Fibroblast of lung (primary cell): ENCODE measurements at regions not wholly inside any gene's neighbourhood (a gene's known extent, or its start where the extent isn't known, plus 50 kb on each side); places are given as distances from the start of the nearest gene placed in this dataset.

ENCODE experiments used
- DNase-seq, 2 donors: peaks; one replicate each; pipeline versions ENCODE4 v3.0.0 to v3.0.0-alpha.2; 2010; ENCODE audit warnings: low read depth in 2 of 2
- H2AFZ ChIP-seq: 2 replicates; pipeline ENCODE4 v1.5.1; 2012; ENCODE audit warnings: low read length, control low read depth, inconsistent platforms
- H3K27ac ChIP-seq: 2 replicates; pipeline ENCODE4 v1.5.1; 2011; ENCODE audit warnings: low read length, control low read depth; ENCODE audit not compliant: insufficient read depth
- H3K27me3 ChIP-seq: 2 replicates; pipeline ENCODE4 v1.5.1; 2011; ENCODE audit warnings: mild to moderate bottlenecking, low read length; ENCODE audit not compliant: control insufficient read depth, insufficient read depth
- H3K36me3 ChIP-seq: 2 replicates; pipeline ENCODE4 v1.5.1; 2011; ENCODE audit warnings: low read length; ENCODE audit not compliant: control insufficient read depth, insufficient read depth
- H3K4me1 ChIP-seq: 2 replicates; pipeline ENCODE4 v1.5.1; 2011; ENCODE audit warnings: low read length; ENCODE audit not compliant: control insufficient read depth, insufficient read depth; ENCODE audit errors: extremely low read depth
- H3K4me2 ChIP-seq: 2 replicates; pipeline ENCODE4 v1.5.1; 2011; ENCODE audit warnings: low read length, control low read depth; ENCODE audit not compliant: insufficient read depth; ENCODE audit errors: extremely low read depth
- H3K4me3 ChIP-seq, 4 experiments: fragments of 200-600 bp in 1 of 4; sonication (generic) in 1 of 4; replicated peaks in 1 of 4; 2 replicates each; pipeline ENCODE4 v1.5.1; 2011 to 2016; ENCODE audit warnings: low read length in 4 of 4, low read depth in 3 of 4, mild to moderate bottlenecking in 3 of 4, control low read depth in 2 of 4, inconsistent platforms in 1 of 4, mixed read lengths in 1 of 4; ENCODE audit not compliant: insufficient read depth in 1 of 4; ENCODE audit errors: control extremely low read depth in 1 of 4
- H3K79me2 ChIP-seq: 2 replicates; pipeline ENCODE4 v1.5.1; 2012; ENCODE audit warnings: mild to moderate bottlenecking, low read length, inconsistent platforms; ENCODE audit not compliant: control insufficient read depth, insufficient read depth
- H3K9ac ChIP-seq: 2 replicates; pipeline ENCODE4 v1.5.1; 2011; ENCODE audit warnings: mild to moderate bottlenecking, low read length, control low read depth; ENCODE audit not compliant: insufficient read depth
- H3K9me3 ChIP-seq: 2 replicates; pipeline ENCODE4 v1.5.1; 2012; ENCODE audit warnings: low read depth, low read length; ENCODE audit not compliant: control insufficient read depth, insufficient read depth
- H4K20me1 ChIP-seq: 2 replicates; pipeline ENCODE4 v1.5.1; 2011; ENCODE audit warnings: low read length; ENCODE audit not compliant: control insufficient read depth, insufficient read depth; ENCODE audit errors: extremely low read depth
- CTCF ChIP-seq, 2 donors: IDR thresholded peaks in 1 of 2; conservative IDR thresholded peaks in 1 of 2; 1 replicate in 1 of 2; 2 replicates in 1 of 2; pipeline ENCODE4 v1.5.1; 2011 to 2012; ENCODE audit warnings: low read length in 2 of 2, control low read depth in 1 of 2, inconsistent platforms in 1 of 2, low read depth in 1 of 2, mild to moderate bottlenecking in 1 of 2
- EZH2 ChIP-seq: IDR thresholded peaks from 2 replicates; pipeline ENCODE4 v1.5.1; 2012; ENCODE audit warnings: low read length, control low read depth, mild to moderate bottlenecking; ENCODE audit errors: missing control alignments

- Histone ChIP-seq H3K4me3 (no peak overlapping the region), H3K9me3 (no peaks in the 10 kb centered on the region), H3K27ac (peak overlapping the region; percentile 86), H3K36me3 (no peaks in the 10 kb centered on the region), H3K4me1 (peaks cover 37% of the 10 kb centered on the region), H4K20me1 (no peaks in the 10 kb centered on the region), H3K9ac (no peak overlapping the region), H3K79me2 (peaks cover 17% of the 10 kb centered on the region), H3K4me2 (no peak overlapping the region), H2AFZ (no peak overlapping the region), H3K27me3 (no peaks in the 10 kb centered on the region)
- TF ChIP-seq EZH2 (no peak), CTCF (conservative IDR thresholded peaks at IDR 0.05 in 1 of 2, IDR thresholded peaks at IDR 0.05 in 1 of 2; ENCODE audit: low read depth in 1 of 2, low read length in 2 of 2) (no peak)
- DNase-seq, result peak in 1 of 2 donors; percentile 68
These were observed 88.1 kb downstream of the MCFD2 start for GRCh38 chr2:46827274-46828134.

- no peaks in the 10 kb centered on the region for H3K27me3 ChIP-seq
- no peak overlapping the region for H2AFZ ChIP-seq
- no peaks in the 10 kb centered on the region for H4K20me1 ChIP-seq
- no peak for TF ChIP-seq CTCF (conservative IDR thresholded peaks at IDR 0.05 in 1 of 2, IDR thresholded peaks at IDR 0.05 in 1 of 2; ENCODE audit: low read depth in 1 of 2, low read length in 2 of 2)
- TF ChIP-seq EZH2, result no peak
- H3K79me2 ChIP-seq, result peaks cover 17% of the 10 kb centered on the region
- no peaks in the 10 kb centered on the region for H3K9me3 ChIP-seq
- no peak overlapping the region for H3K4me2 ChIP-seq
- DNase-seq, result no peak
- H3K27ac ChIP-seq, result peak overlapping the region; percentile 86
- H3K9ac ChIP-seq, result no peak overlapping the region
- H3K4me3 ChIP-seq, result no peak overlapping the region
- no peaks in the 10 kb centered on the region for H3K36me3 ChIP-seq
- H3K4me1 ChIP-seq, result peaks cover 33% of the 10 kb centered on the region
These were observed 88.9 kb downstream of the MCFD2 start for GRCh38 chr2:46826569-46827245.

GRCh38 chr2:46825939-46826568, 89.6 kb downstream of the MCFD2 start:
- Histone ChIP-seq H3K9me3 (no peaks in the 10 kb centered on the region), H3K27ac (peak overlapping the region; percentile 86), H3K4me1 (peaks cover 31% of the 10 kb centered on the region), H4K20me1 (no peaks in the 10 kb centered on the region), H3K4me3 (no peak overlapping the region), H3K36me3 (no peaks in the 10 kb centered on the region), H3K79me2 (peaks cover 17% of the 10 kb centered on the region), H3K9ac (no peak overlapping the region), H2AFZ (no peak overlapping the region), H3K27me3 (no peaks in the 10 kb centered on the region), H3K4me2 (no peak overlapping the region)
- TF ChIP-seq EZH2 (no peak), CTCF (conservative IDR thresholded peaks at IDR 0.05 in 1 of 2, IDR thresholded peaks at IDR 0.05 in 1 of 2; ENCODE audit: low read depth in 1 of 2, low read length in 2 of 2) (no peak)
- DNase-seq, result peak; percentile 86 to 87
